ENCODE measurements at regions not wholly inside any gene's neighbourhood (a gene's known extent, or its start where the extent isn't known, plus 50 kb on each side); places are given as distances from the start of the nearest gene placed in this dataset.

GRCh38 chr1:80909172-80909784 is 891.5 kb upstream of the ADGRL2 start:
- Histone ChIP-seq H3K9me3 (no peaks in the 10 kb centered on the region), H3K27me3 (no peaks in the 10 kb centered on the region), H3K4me1 (no peaks in the 10 kb centered on the region), H3K36me3 (no peaks in the 10 kb centered on the region), H3K4me3 (no peak overlapping the region), H3K27ac (no peak overlapping the region)
- in situ Hi-C loops (cut with MboI; ENCODE audit: low sequenced_read_pairs in 4 of 4) = no loop called here
- ATAC-seq (no peak), DNase-seq (no peak)
- TF ChIP-seq POLR2A (IDR thresholded peaks at IDR 0.05) = no peak
- TF ChIP-seq, protein P1, sequence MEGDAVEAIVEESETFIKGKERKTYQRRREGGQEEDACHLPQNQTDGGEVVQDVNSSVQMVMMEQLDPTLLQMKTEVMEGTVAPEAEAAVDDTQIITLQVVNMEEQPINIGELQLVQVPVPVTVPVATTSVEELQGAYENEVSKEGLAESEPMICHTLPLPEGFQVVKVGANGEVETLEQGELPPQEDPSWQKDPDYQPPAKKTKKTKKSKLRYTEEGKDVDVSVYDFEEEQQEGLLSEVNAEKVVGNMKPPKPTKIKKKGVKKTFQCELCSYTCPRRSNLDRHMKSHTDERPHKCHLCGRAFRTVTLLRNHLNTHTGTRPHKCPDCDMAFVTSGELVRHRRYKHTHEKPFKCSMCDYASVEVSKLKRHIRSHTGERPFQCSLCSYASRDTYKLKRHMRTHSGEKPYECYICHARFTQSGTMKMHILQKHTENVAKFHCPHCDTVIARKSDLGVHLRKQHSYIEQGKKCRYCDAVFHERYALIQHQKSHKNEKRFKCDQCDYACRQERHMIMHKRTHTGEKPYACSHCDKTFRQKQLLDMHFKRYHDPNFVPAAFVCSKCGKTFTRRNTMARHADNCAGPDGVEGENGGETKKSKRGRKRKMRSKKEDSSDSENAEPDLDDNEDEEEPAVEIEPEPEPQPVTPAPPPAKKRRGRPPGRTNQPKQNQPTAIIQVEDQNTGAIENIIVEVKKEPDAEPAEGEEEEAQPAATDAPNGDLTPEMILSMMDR (IDR thresholded peaks at IDR 0.05 in 4 of 5, conservative IDR thresholded peaks at IDR 0.05 in 1 of 5) = no peak
- intact Hi-C loops (cut with DNase I; ENCODE audit: low total_unique reads) = no loop called here

DNA sequence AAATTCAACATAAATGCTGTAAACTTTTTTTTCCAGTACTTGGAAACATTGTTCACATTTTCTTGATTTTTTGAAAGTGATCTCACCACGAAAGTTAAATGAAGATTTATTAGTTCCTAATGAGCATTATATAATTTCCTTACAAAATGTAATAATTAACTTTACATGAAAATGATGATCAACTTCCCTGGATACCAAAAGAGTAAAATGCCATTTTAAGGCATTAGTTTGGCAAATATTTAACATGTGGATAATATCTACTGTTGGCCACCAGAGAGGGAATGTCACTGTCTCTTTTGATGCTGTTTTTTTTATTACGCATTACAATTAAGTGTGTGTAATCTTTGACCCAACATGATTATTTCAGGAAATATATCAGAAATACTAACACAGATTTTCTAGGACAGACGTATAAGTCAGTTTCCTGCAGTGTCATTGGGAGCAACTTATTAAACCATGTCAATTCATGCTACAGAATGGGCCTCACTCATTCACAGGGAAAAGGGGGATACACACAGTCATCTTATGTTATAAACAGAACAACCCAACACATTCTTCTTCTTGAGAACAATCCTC is 903.9 kb upstream of the ADGRL2 start:
- ATAC-seq (no peak), DNase-seq (no peak)
- no peaks in the 10 kb centered on the region for H3K9me3 ChIP-seq
- no peak overlapping the region for H3K27ac ChIP-seq
- in situ Hi-C loops (cut with MboI; ENCODE audit: low sequenced_read_pairs in 4 of 4) (no loop called here), intact Hi-C loops (cut with DNase I; ENCODE audit: low total_unique reads) (no loop called here)
- H3K27me3 ChIP-seq = no peaks in the 10 kb centered on the region
- TF ChIP-seq POLR2A (IDR thresholded peaks at IDR 0.05) = no peak
- TF ChIP-seq, protein P1 (IDR thresholded peaks at IDR 0.05 in 4 of 5, conservative IDR thresholded peaks at IDR 0.05 in 1 of 5) = no peak
- H3K36me3 ChIP-seq = no peaks in the 10 kb centered on the region
- no peak overlapping the region for H3K4me3 ChIP-seq
- H3K4me1 ChIP-seq = no peaks in the 10 kb centered on the region

DNA sequence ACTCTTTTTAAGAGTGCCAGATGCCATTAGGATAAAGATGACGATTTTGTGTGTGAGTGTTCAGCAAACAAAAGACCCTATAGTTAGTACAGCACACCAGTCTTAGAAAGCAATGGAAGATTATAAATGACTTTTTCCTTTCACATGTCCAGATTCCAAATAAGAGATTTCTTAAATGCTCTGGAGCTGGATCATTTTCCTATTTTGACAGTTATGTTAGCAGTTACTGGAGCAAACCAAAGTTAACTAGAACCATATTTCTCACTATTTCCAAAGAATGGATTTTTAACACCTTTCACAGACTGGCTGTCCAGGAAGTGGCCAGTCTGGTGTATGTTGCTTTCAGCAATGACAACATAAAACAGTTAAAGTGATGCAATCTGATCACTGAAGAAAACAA is 905.8 kb upstream of the ADGRL2 start:
- in situ Hi-C loops (cut with MboI; ENCODE audit: low sequenced_read_pairs in 4 of 4) (no loop called here), intact Hi-C loops (cut with DNase I; ENCODE audit: low total_unique reads) (no loop called here)
- Histone ChIP-seq H3K36me3 (no peaks in the 10 kb centered on the region), H3K9me3 (no peaks in the 10 kb centered on the region), H3K27ac (no peak overlapping the region), H3K4me1 (no peaks in the 10 kb centered on the region), H3K4me3 (no peak overlapping the region), H3K27me3 (no peaks in the 10 kb centered on the region)
- ATAC-seq = no peak
- TF ChIP-seq, protein P1 (IDR thresholded peaks at IDR 0.05 in 4 of 5, conservative IDR thresholded peaks at IDR 0.05 in 1 of 5) = no peak
- TF ChIP-seq POLR2A (IDR thresholded peaks at IDR 0.05) = no peak
- no peak for DNase-seq

- H3K27ac ChIP-seq = no peak overlapping the region
- TF ChIP-seq, protein P1 (IDR thresholded peaks at IDR 0.05 in 4 of 5, conservative IDR thresholded peaks at IDR 0.05 in 1 of 5) = no peak
- no peak for TF ChIP-seq POLR2A (IDR thresholded peaks at IDR 0.05)
- H3K27me3 ChIP-seq = no peaks in the 10 kb centered on the region
- intact Hi-C loops (cut with DNase I; ENCODE audit: low total_unique reads) = no loop called here
- no peaks in the 10 kb centered on the region for H3K9me3 ChIP-seq
- in situ Hi-C loops (cut with MboI; ENCODE audit: low sequenced_read_pairs in 4 of 4) = no loop called here
- ATAC-seq (no peak), DNase-seq (no peak)
- no peaks in the 10 kb centered on the region for H3K36me3 ChIP-seq
- no peaks in the 10 kb centered on the region for H3K4me1 ChIP-seq
- no peak overlapping the region for H3K4me3 ChIP-seq
Measured at GRCh38 chr1:80893115-80893514, 907.6 kb upstream of the ADGRL2 start.

GRCh38 chr1:80892539-80892938 is 908.2 kb upstream of the ADGRL2 start:
- H3K4me3 ChIP-seq = no peak overlapping the region
- no peaks in the 10 kb centered on the region for H3K36me3 ChIP-seq
- in situ Hi-C loops (cut with MboI; ENCODE audit: low sequenced_read_pairs in 4 of 4) = no loop called here
- intact Hi-C loops (cut with DNase I; ENCODE audit: low total_unique reads) = no loop called here
- no peak for TF ChIP-seq POLR2A (IDR thresholded peaks at IDR 0.05)
- TF ChIP-seq, protein P1 (IDR thresholded peaks at IDR 0.05 in 4 of 5, conservative IDR thresholded peaks at IDR 0.05 in 1 of 5) = no peak
- H3K4me1 ChIP-seq = no peaks in the 10 kb centered on the region
- no peak overlapping the region for H3K27ac ChIP-seq
- H3K27me3 ChIP-seq = no peaks in the 10 kb centered on the region
- no peaks in the 10 kb centered on the region for H3K9me3 ChIP-seq
- ATAC-seq = no peak
- no peak for DNase-seq
